ENCODE measurements at regions not wholly inside any gene's neighbourhood (a gene's known extent, or its start where the extent isn't known, plus 50 kb on each side); places are given as distances from the start of the nearest gene placed in this dataset.

GRCh38 chr1:38690790-38691449, 168.7 kb downstream of the RRAGC start:
- Histone ChIP-seq H3K4me2 (ENCODE audit: insufficient read depth, insufficient read length, low read length) (no peak overlapping the region), H4K20me1 (ENCODE audit: control insufficient read depth, insufficient read depth, insufficient read length) (no peaks in the 10 kb centered on the region), H2BK12ac (ENCODE audit: insufficient read length, low read depth, low read length) (no peak overlapping the region), H3K18ac (ENCODE audit: insufficient read length, low read depth, low read length) (no peak overlapping the region), H3K79me2 (ENCODE audit: insufficient read depth, low read length) (no peaks in the 10 kb centered on the region), H2BK20ac (ENCODE audit: low read depth, low read length, poor library complexity, severe bottlenecking) (no peak overlapping the region), H3K27me3 (ENCODE audit: insufficient read depth, low read length) (no peaks in the 10 kb centered on the region), H2BK5ac (ENCODE audit: insufficient read length, low read length) (no peak overlapping the region), H3K27ac (ENCODE audit: insufficient read length, low read depth, low read length) (no peak overlapping the region), H3T11ph (ENCODE audit: low read length) (no peak overlapping the region), H2BK120ac (ENCODE audit: low read depth, low read length, poor library complexity, severe bottlenecking) (no peak overlapping the region), H2BK15ac (ENCODE audit: low read depth, low read length) (no peak overlapping the region), H3K79me1 (ENCODE audit: insufficient read depth, low read depth, low read length, poor library complexity, severe bottlenecking) (no peaks in the 10 kb centered on the region), H3K4ac (ENCODE audit: low read depth, low read length) (no peak overlapping the region), H3K23me2 (ENCODE audit: insufficient read length, low read depth, low read length, poor library complexity, severe bottlenecking) (no peaks in the 10 kb centered on the region), H3K56ac (ENCODE audit: insufficient read length, low read depth, low read length) (no peak overlapping the region), H3K14ac (ENCODE audit: insufficient read depth, low read length) (no peak overlapping the region), H3K9ac (ENCODE audit: extremely low read depth, insufficient read length, low read length) (no peak overlapping the region), H2AFZ (ENCODE audit: low read length) (no peak overlapping the region), H3K4me1 (ENCODE audit: insufficient read depth, low read length) (no peaks in the 10 kb centered on the region; the same call in none of the 2 replicates), H4K5ac (ENCODE audit: insufficient read length, low read depth, low read length) (no peak overlapping the region), H2AK5ac (ENCODE audit: insufficient read length, low read length) (no peak overlapping the region), H4K8ac (replicated peaks; ENCODE audit: insufficient read length, low read depth, low read length) (no peak overlapping the region), H3K23ac (ENCODE audit: insufficient read length, low read depth, low read length) (no peak overlapping the region), H4K91ac (ENCODE audit: insufficient read length, low read depth, low read length) (no peak overlapping the region), H3K9me3 (ENCODE audit: control insufficient read depth, low read depth, low read length) (no peaks in the 10 kb centered on the region)
- Mint-ChIP-seq H3K4me1 (peaks cover 15 to 18% of the 10 kb centered on the region in 2 experiments), H3K4me3 (no peak overlapping the region), H3K27me3 (ENCODE audit: low read depth) (peaks cover 10% of the 10 kb centered on the region), H3K27ac (no peak overlapping the region), H3K36me3 (ENCODE audit: insufficient read depth in 1 of 3, low read depth in 3 of 3) (no peaks in the 10 kb centered on the region), H3K9me3 (peaks cover 0 to 4% of the 10 kb centered on the region in 2 experiments; a peak in 2 of 5 replicates)
- TF ChIP-seq, protein P1, sequence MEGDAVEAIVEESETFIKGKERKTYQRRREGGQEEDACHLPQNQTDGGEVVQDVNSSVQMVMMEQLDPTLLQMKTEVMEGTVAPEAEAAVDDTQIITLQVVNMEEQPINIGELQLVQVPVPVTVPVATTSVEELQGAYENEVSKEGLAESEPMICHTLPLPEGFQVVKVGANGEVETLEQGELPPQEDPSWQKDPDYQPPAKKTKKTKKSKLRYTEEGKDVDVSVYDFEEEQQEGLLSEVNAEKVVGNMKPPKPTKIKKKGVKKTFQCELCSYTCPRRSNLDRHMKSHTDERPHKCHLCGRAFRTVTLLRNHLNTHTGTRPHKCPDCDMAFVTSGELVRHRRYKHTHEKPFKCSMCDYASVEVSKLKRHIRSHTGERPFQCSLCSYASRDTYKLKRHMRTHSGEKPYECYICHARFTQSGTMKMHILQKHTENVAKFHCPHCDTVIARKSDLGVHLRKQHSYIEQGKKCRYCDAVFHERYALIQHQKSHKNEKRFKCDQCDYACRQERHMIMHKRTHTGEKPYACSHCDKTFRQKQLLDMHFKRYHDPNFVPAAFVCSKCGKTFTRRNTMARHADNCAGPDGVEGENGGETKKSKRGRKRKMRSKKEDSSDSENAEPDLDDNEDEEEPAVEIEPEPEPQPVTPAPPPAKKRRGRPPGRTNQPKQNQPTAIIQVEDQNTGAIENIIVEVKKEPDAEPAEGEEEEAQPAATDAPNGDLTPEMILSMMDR (conservative IDR thresholded peaks at IDR 0.05) = no peak
- WGBS (ENCODE audit: extremely low coverage, insufficient read length, low lambda C conversion rate) = no CpG with 5 or more reads among the region's 4 CpGs
- DNase-seq = no peak

Measured in H9 (cell line).